Erythroblast (primary cell): ENCODE measurements at regions not wholly inside any gene's neighbourhood (a gene's known extent, or its start where the extent isn't known, plus 50 kb on each side); places are given as distances from the start of the nearest gene placed in this dataset.

ENCODE experiments used
- GATA1 ChIP-seq: IDR thresholded peaks from 2 replicates; pipeline ENCODE4 v1.6.1; 2011; ENCODE audit warnings: low read depth, mild to moderate bottlenecking, control low read depth, low read length, moderate library complexity
- POLR2A ChIP-seq: IDR thresholded peaks from 2 replicates; pipeline ENCODE4 v1.6.1; 2011; ENCODE audit warnings: mild to moderate bottlenecking, low read length

DNA sequence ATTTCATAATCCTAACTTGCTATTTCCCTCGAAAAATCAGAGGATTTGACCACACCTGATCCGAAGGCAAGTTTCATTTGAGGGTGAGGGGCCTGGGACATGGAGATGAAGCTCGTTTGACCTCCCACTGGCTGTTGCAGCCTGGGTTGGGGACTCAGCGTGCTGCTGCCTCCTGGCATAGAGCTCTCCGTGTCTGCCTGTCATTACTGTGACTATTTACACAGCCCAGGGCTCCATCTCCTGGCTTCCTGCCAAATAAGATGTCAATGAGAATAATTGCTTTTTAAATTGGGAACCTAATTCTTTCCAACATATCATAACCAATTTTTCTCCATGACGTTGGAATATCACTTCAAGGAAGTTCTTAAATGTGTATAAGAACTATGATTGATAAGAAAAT lies 139.3 kb upstream of the COBL start:
- TF ChIP-seq POLR2A, result no peak
- TF ChIP-seq GATA1, result no peak
